ENCODE measurements at regions not wholly inside any gene's neighbourhood (a gene's known extent, or its start where the extent isn't known, plus 50 kb on each side); places are given as distances from the start of the nearest gene placed in this dataset.

DNA sequence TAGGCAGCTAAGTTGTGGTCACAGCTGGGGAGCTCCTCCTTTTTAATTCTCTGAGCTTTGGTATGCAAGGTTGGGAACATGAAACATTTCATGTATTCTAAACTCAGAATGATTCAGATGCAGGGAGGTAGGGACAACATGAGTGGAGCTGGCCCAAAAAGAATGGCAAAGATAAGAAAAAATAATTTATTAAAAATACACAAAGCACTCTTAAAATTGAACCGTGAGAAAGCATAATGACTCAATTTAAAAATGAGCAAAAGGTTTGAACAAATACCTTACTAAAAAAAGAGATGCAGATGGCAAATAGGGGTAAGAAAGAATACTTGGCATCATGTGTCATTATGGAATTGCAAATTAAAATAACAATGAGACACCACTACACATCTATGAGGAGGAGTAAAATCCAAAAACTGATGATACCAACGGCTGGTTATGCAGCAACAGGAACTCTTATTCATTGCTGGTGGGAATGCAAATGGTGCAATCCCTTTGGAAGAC, 175.6 kb upstream of the IRX3 start:
- Histone ChIP-seq H3K27me3 (ENCODE audit: control insufficient read depth in 1 of 2, insufficient read depth in 2 of 2, low read length in 2 of 2) (no peaks in the 10 kb centered on the region), H3K36me3 (ENCODE audit: insufficient read depth, low read length) (no peaks in the 10 kb centered on the region), H3K4me1 (ENCODE audit: insufficient read depth, low read length) (no peaks in the 10 kb centered on the region), H3K9me3 (ENCODE audit: control insufficient read depth in 1 of 2, insufficient read depth in 1 of 2, low read length in 2 of 2) (peaks cover 6% of the 10 kb centered on the region in 2 experiments), H3K4me3 (ENCODE audit: low read length) (no peak overlapping the region), H3K27ac (ENCODE audit: low read depth in 1 of 2, low read length in 2 of 2) (no peak overlapping the region)
- intact Hi-C loops (cut with DNase I, micrococcal nuclease) = no loop called here
- Mint-ChIP-seq H3K4me1 (ENCODE audit: low read depth) (no peaks in the 10 kb centered on the region), H3K27me3 (peaks cover 7% of the 10 kb centered on the region), H3K36me3 (ENCODE audit: low read depth) (no peaks in the 10 kb centered on the region), H3K9me3 (peaks cover 21% of the 10 kb centered on the region), H3K27ac (no peak overlapping the region), H3K4me3 (no peak overlapping the region)
- ATAC-seq (ENCODE audit: poor library complexity) (no peak), DNase-seq (no peak)
- TF ChIP-seq, protein P1, sequence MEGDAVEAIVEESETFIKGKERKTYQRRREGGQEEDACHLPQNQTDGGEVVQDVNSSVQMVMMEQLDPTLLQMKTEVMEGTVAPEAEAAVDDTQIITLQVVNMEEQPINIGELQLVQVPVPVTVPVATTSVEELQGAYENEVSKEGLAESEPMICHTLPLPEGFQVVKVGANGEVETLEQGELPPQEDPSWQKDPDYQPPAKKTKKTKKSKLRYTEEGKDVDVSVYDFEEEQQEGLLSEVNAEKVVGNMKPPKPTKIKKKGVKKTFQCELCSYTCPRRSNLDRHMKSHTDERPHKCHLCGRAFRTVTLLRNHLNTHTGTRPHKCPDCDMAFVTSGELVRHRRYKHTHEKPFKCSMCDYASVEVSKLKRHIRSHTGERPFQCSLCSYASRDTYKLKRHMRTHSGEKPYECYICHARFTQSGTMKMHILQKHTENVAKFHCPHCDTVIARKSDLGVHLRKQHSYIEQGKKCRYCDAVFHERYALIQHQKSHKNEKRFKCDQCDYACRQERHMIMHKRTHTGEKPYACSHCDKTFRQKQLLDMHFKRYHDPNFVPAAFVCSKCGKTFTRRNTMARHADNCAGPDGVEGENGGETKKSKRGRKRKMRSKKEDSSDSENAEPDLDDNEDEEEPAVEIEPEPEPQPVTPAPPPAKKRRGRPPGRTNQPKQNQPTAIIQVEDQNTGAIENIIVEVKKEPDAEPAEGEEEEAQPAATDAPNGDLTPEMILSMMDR (IDR thresholded peaks at IDR 0.05) = no peak
- POLR2A ChIA-PET = no interaction called here
- CTCF ChIA-PET = no interaction called here

- TF ChIP-seq, protein P1 (IDR thresholded peaks at IDR 0.05) = no peak
Measured at GRCh38 chr16:54460263-54460860, 173.8 kb upstream of the IRX3 start.

GRCh38 chr16:54459509-54460262, 173.1 kb upstream of the IRX3 start:
- peaks cover 7% of the 10 kb centered on the region for H3K27me3 Mint-ChIP-seq
- H3K4me1 ChIP-seq (ENCODE audit: insufficient read depth, low read length) = no peaks in the 10 kb centered on the region
- H3K36me3 ChIP-seq (ENCODE audit: insufficient read depth, low read length) = no peaks in the 10 kb centered on the region
- ATAC-seq (ENCODE audit: poor library complexity) (no peak), DNase-seq (no peak)
- ChIA-PET CTCF (no interaction called here), POLR2A (no interaction called here)
- no peaks in the 10 kb centered on the region for H3K4me1 Mint-ChIP-seq (ENCODE audit: low read depth)
- TF ChIP-seq, protein P1 (IDR thresholded peaks at IDR 0.05) = no peak
- H3K27ac Mint-ChIP-seq = no peak overlapping the region
- no peak overlapping the region for H3K27ac ChIP-seq (ENCODE audit: low read depth in 1 of 2, low read length in 2 of 2)
- no peaks in the 10 kb centered on the region for H3K36me3 Mint-ChIP-seq (ENCODE audit: low read depth)
- H3K4me3 ChIP-seq (ENCODE audit: low read length) = no peak overlapping the region
- H3K4me3 Mint-ChIP-seq = no peak overlapping the region
- no peaks in the 10 kb centered on the region for H3K27me3 ChIP-seq (ENCODE audit: control insufficient read depth in 1 of 2, insufficient read depth in 2 of 2, low read length in 2 of 2)
- peaks cover 19% of the 10 kb centered on the region for H3K9me3 Mint-ChIP-seq
- H3K9me3 ChIP-seq (ENCODE audit: control insufficient read depth in 1 of 2, insufficient read depth in 1 of 2, low read length in 2 of 2) = peaks cover 6% of the 10 kb centered on the region in 2 experiments
- intact Hi-C loops (cut with DNase I, micrococcal nuclease) = no loop called here

More at GRCh38 chr16:54460263-54460860, 173.8 kb upstream of the IRX3 start:
- POLR2A ChIA-PET = no interaction called here
- CTCF ChIA-PET = no interaction called here
- H3K4me3 Mint-ChIP-seq = no peak overlapping the region
- peaks cover 7% of the 10 kb centered on the region for H3K27me3 Mint-ChIP-seq
- DNase-seq (no peak), ATAC-seq (ENCODE audit: poor library complexity) (no peak)
- no peak overlapping the region for H3K27ac Mint-ChIP-seq
- Histone ChIP-seq H3K27me3 (ENCODE audit: control insufficient read depth in 1 of 2, insufficient read depth in 2 of 2, low read length in 2 of 2) (no peaks in the 10 kb centered on the region), H3K4me1 (ENCODE audit: insufficient read depth, low read length) (no peaks in the 10 kb centered on the region), H3K36me3 (ENCODE audit: insufficient read depth, low read length) (no peaks in the 10 kb centered on the region), H3K4me3 (ENCODE audit: low read length) (no peak overlapping the region), H3K27ac (ENCODE audit: low read depth in 1 of 2, low read length in 2 of 2) (no peak overlapping the region), H3K9me3 (ENCODE audit: control insufficient read depth in 1 of 2, insufficient read depth in 1 of 2, low read length in 2 of 2) (peaks cover 6% of the 10 kb centered on the region in 2 experiments)
- H3K4me1 Mint-ChIP-seq (ENCODE audit: low read depth) = no peaks in the 10 kb centered on the region
- no peaks in the 10 kb centered on the region for H3K36me3 Mint-ChIP-seq (ENCODE audit: low read depth)
- intact Hi-C loops (cut with DNase I, micrococcal nuclease) = no loop called here
- H3K9me3 Mint-ChIP-seq = peaks cover 21% of the 10 kb centered on the region

Measured in CD4-positive, alpha-beta T cell (primary cell).